CD14-positive monocyte (primary cell): ENCODE measurements at regions not wholly inside any gene's neighbourhood (a gene's known extent, or its start where the extent isn't known, plus 50 kb on each side); places are given as distances from the start of the nearest gene placed in this dataset.

Experiments used
- DNase-seq, 3 donors: peaks; one replicate each; pipeline ENCODE4 v3.0.0-alpha.2; 2011 to 2022
- H2AFZ ChIP-seq: 2 replicates; pipeline ENCODE4 v1.6.0; 2012; ENCODE audit warnings: mild to moderate bottlenecking, low read depth, low read length, inconsistent platforms; ENCODE audit not compliant: insufficient read depth, poor library complexity, severe bottlenecking
- H3K27ac ChIP-seq, 2 donors: 1 replicate in 1 of 2; 2 replicates in 1 of 2; pipeline ENCODE4 v1.5.1; 2012 to 2013; ENCODE audit warnings: low read length in 2 of 2, control low read depth in 1 of 2, inconsistent platforms in 1 of 2, low read depth in 1 of 2, mild to moderate bottlenecking in 1 of 2
- H3K27me3 ChIP-seq, 2 donors: one replicate each; pipeline versions ENCODE4 v1.6.0 to v1.6.1; 2011 to 2013; ENCODE audit warnings: low read length in 2 of 2; ENCODE audit not compliant: control insufficient read depth in 2 of 2, insufficient read depth in 2 of 2
- H3K36me3 ChIP-seq, 2 donors: replicated peaks in 1 of 2; 1 replicate in 1 of 2; 2 replicates in 1 of 2; pipeline versions ENCODE4 v1.5.1 to v1.6.1; 2012 to 2013; ENCODE audit warnings: low read length in 2 of 2, control low read depth in 1 of 2, inconsistent platforms in 1 of 2, mild to moderate bottlenecking in 1 of 2; ENCODE audit not compliant: insufficient read depth in 2 of 2, control insufficient read depth in 1 of 2
- H3K4me1 ChIP-seq, 2 donors: 1 replicate in 1 of 2; 2 replicates in 1 of 2; pipeline versions ENCODE4 v1.5.1 to v1.6.1; 2012 to 2013; ENCODE audit warnings: low read length in 2 of 2, control low read depth in 1 of 2, inconsistent platforms in 1 of 2, mild to moderate bottlenecking in 1 of 2, moderate library complexity in 1 of 2; ENCODE audit not compliant: insufficient read depth in 2 of 2, control insufficient read depth in 1 of 2
- H3K4me2 ChIP-seq: replicated peaks from 2 replicates; pipeline ENCODE3; 2012; ENCODE audit warnings: low read length, moderate library complexity, mild to moderate bottlenecking; ENCODE audit not compliant: poor library complexity, severe bottlenecking; ENCODE audit errors: extremely low read depth
- H3K4me3 ChIP-seq, 3 experiments: fragments of 200-600 bp in 1 of 3; sonication (generic) in 1 of 3; replicated peaks in 1 of 3; 1 replicate in 2 of 3; 2 replicates in 1 of 3; pipeline ENCODE4 v1.5.1; 2011 to 2013; ENCODE audit warnings: low read length in 3 of 3, mild to moderate bottlenecking in 3 of 3, control low read depth in 2 of 3, low read depth in 2 of 3, inconsistent platforms in 1 of 3, moderate library complexity in 1 of 3
- H3K79me2 ChIP-seq: 2 replicates; pipeline ENCODE4 v1.6.0; 2012; ENCODE audit warnings: mild to moderate bottlenecking, control low read depth, inconsistent platforms, low read length, moderate library complexity; ENCODE audit not compliant: insufficient read depth
- H3K9ac ChIP-seq: 2 replicates; pipeline ENCODE4 v1.6.0; 2017; ENCODE audit warnings: low read length, mild to moderate bottlenecking; ENCODE audit not compliant: insufficient read depth, poor library complexity, severe bottlenecking
- H3K9me3 ChIP-seq, 2 donors: replicated peaks in 1 of 2; 1 replicate in 1 of 2; 2 replicates in 1 of 2; pipeline versions ENCODE4 v1.5.1 to v1.6.1; 2012 to 2013; ENCODE audit warnings: low read length in 2 of 2, control low read depth in 1 of 2; ENCODE audit not compliant: control insufficient read depth in 1 of 2, insufficient read depth in 1 of 2
- H4K20me1 ChIP-seq: 2 replicates; pipeline ENCODE4 v1.6.0; 2012; ENCODE audit warnings: mild to moderate bottlenecking, low read length, control low read depth, moderate library complexity; ENCODE audit not compliant: insufficient read depth
- H3K27ac Mint-ChIP-seq, 7 donors: one replicate each; pipeline ENCODE4 v1.8.0; 2020; ENCODE audit warnings: mild to moderate bottlenecking in 7 of 7, mixed read lengths in 7 of 7, moderate library complexity in 6 of 7, inconsistent platforms in 2 of 7
- H3K27me3 Mint-ChIP-seq, 3 donors: one replicate each; pipeline ENCODE4 v1.8.0; 2021 to 2022; ENCODE audit warnings: low read depth in 3 of 3, mild to moderate bottlenecking in 3 of 3, mixed read lengths in 3 of 3, moderate library complexity in 3 of 3, inconsistent platforms in 1 of 3
- H3K36me3 Mint-ChIP-seq, 2 donors: one replicate each; pipeline ENCODE4 v1.8.0; 2020; ENCODE audit warnings: mixed read lengths in 2 of 2, inconsistent platforms in 1 of 2, mild to moderate bottlenecking in 1 of 2
- H3K4me1 Mint-ChIP-seq: one replicate; pipeline ENCODE4 v1.8.0; 2020; ENCODE audit warnings: mild to moderate bottlenecking, mixed read lengths
- H3K4me3 Mint-ChIP-seq, 2 donors: one replicate each; pipeline ENCODE4 v1.8.0; 2020; ENCODE audit warnings: mild to moderate bottlenecking in 2 of 2, mixed read lengths in 2 of 2, moderate library complexity in 1 of 2
- H3K9me3 Mint-ChIP-seq, 7 donors: one replicate each; pipeline ENCODE4 v1.8.0; 2020 to 2022; ENCODE audit warnings: mixed read lengths in 7 of 7, mild to moderate bottlenecking in 6 of 7, moderate library complexity in 6 of 7, inconsistent platforms in 2 of 7
- CTCF ChIP-seq: fragments of 200-600 bp; IDR thresholded peaks from one replicate; pipeline ENCODE4 v1.8.0; 2022; ENCODE audit warnings: antibody characterized with exemption, mild to moderate bottlenecking
- WGBS: methylation state at CpG from one replicate; pipeline ENCODE4 v1.1.5; 2013; ENCODE audit warnings: missing lambda C conversion rate; ENCODE audit not compliant: insufficient coverage; 5-methylcytosine and 5-hydroxymethylcytosine counted together
- intact Hi-C, 2 donors: fragments of 100-400 bp; cut with micrococcal nuclease; formaldehyde crosslinking; loops; one replicate each; pipeline versions ENCODE4 v1.15.0 to v1.15.1; 2023

- no peaks in the 10 kb centered on the region for H3K9me3 Mint-ChIP-seq
- intact Hi-C loops: loop anchor here (10.0 kb wide), 3 partner anchors 300 to 780 kb away; no protein-coding TSS in a partner anchor
- DNase-seq: no peak
- H3K36me3 Mint-ChIP-seq: no peaks in the 10 kb centered on the region
- Histone ChIP-seq H3K9ac (no peak overlapping the region), H3K27me3 (peaks cover 22 to 39% of the 10 kb centered on the region in 2 donors), H3K27ac (no peak overlapping the region), H3K79me2 (no peaks in the 10 kb centered on the region), H3K4me1 (no peaks in the 10 kb centered on the region), H3K4me2 (no peak overlapping the region), H3K4me3 (no peak overlapping the region), H3K9me3 (no peaks in the 10 kb centered on the region), H4K20me1 (no peaks in the 10 kb centered on the region), H3K36me3 (no peaks in the 10 kb centered on the region), H2AFZ (no peak overlapping the region)
- no CpG with 5 or more reads among the region's 4 CpGs for WGBS
- peak overlapping the region in 1 of 2 donors; percentile 22 for H3K4me3 Mint-ChIP-seq
- peaks cover 29 to 56% (median 31%) of the 10 kb centered on the region in 3 donors for H3K27me3 Mint-ChIP-seq
- TF ChIP-seq CTCF: no peak
- H3K27ac Mint-ChIP-seq: no peak overlapping the region
- peaks cover 3% of the 10 kb centered on the region for H3K4me1 Mint-ChIP-seq
These were observed 540.6 kb downstream of the QKI start for GRCh38 chr6:163955096-163955495.

- no peak for DNase-seq
- H3K27ac Mint-ChIP-seq: no peak overlapping the region
- no peak overlapping the region for H2AFZ ChIP-seq
- 71% methylated on average over 1 of the region's 5 CpGs for WGBS
- no peak overlapping the region for H3K9ac ChIP-seq
- H4K20me1 ChIP-seq: no peaks in the 10 kb centered on the region
- H3K79me2 ChIP-seq: no peaks in the 10 kb centered on the region
- peak overlapping the region in 1 of 2 donors; percentile 49 for H3K4me3 Mint-ChIP-seq
- no peak overlapping the region for H3K4me3 ChIP-seq
- peaks cover 29 to 57% (median 31%) of the 10 kb centered on the region in 3 donors for H3K27me3 Mint-ChIP-seq
- H3K36me3 Mint-ChIP-seq: no peaks in the 10 kb centered on the region
- no peak overlapping the region for H3K4me2 ChIP-seq
- peaks cover 3% of the 10 kb centered on the region for H3K4me1 Mint-ChIP-seq
- intact Hi-C loops: loop anchor here (10.0 kb wide), 3 partner anchors 299 to 779 kb away; no protein-coding TSS in a partner anchor
- H3K9me3 ChIP-seq: no peaks in the 10 kb centered on the region
- no peak for TF ChIP-seq CTCF
- H3K27me3 ChIP-seq: peaks cover 22 to 39% of the 10 kb centered on the region in 2 donors
- H3K36me3 ChIP-seq: no peaks in the 10 kb centered on the region
- H3K4me1 ChIP-seq: no peaks in the 10 kb centered on the region
- H3K27ac ChIP-seq: no peak overlapping the region
- no peaks in the 10 kb centered on the region for H3K9me3 Mint-ChIP-seq
These were observed 539.7 kb downstream of the QKI start for GRCh38 chr6:163954088-163954775.
